ENCODE measurements at regions not wholly inside any gene's neighbourhood (a gene's known extent, or its start where the extent isn't known, plus 50 kb on each side); places are given as distances from the start of the nearest gene placed in this dataset.

- TF ChIP-seq EZH2 (IDR thresholded peaks at IDR 0.05; ENCODE audit: borderline replicate concordance, low read depth, low read length) (no peak), ZBTB40 (IDR thresholded peaks at IDR 0.05) (no peak), ZBTB40 (CRISPR knock-in tag; IDR thresholded peaks at IDR 0.05) (no peak), DIDO1 (tag; IDR thresholded peaks at IDR 0.05; ENCODE audit: low read depth) (no peak), GTF2E2 (tag; IDR thresholded peaks at IDR 0.05) (no peak), ZFP36 (IDR thresholded peaks at IDR 0.05; ENCODE audit: low read depth, low read length, partially characterized antibody) (no peak), HDAC8 (tag; IDR thresholded peaks at IDR 0.05) (no peak), CREB3 (tag; conservative IDR thresholded peaks at IDR 0.05; ENCODE audit: low read depth) (no peak), DNMT1 (IDR thresholded peaks at IDR 0.05) (no peak), NRF1 (conservative IDR thresholded peaks at IDR 0.05 in 1 of 2, IDR thresholded peaks at IDR 0.05 in 1 of 2) (no peak), ETV6 (IDR thresholded peaks at IDR 0.05; ENCODE audit: borderline replicate concordance in 1 of 2, low read depth in 2 of 2, low read length in 1 of 2) (no peak), ETV6 (CRISPR knock-in tag; IDR thresholded peaks at IDR 0.05; ENCODE audit: borderline replicate concordance) (no peak)
Measured at GRCh38 chr10:35265435-35265834, 70.9 kb upstream of the CCNY start.
